ENCODE measurements at regions not wholly inside any gene's neighbourhood (a gene's known extent, or its start where the extent isn't known, plus 50 kb on each side); places are given as distances from the start of the nearest gene placed in this dataset.

DNA sequence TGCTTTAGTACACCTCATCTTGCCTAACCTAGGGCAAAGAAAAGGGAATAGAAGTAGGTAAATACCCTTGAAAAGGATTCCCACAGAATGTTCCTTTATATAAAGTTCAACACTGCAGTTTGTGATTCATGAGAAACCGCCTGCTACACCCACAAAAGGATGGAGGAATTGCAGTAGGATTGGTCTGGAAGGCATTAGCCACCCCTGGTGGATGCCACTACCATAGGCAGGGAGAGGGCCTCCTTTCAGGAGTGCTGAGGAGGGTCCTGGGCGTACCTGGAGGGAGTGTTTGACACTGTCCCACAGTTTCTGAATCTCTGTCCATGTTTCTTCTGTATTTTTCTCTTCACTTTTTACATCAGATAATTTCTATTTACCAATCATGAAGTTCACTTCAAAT, 221.8 kb upstream of the TMEM72 start:
- DNase-seq = no peak

DNA sequence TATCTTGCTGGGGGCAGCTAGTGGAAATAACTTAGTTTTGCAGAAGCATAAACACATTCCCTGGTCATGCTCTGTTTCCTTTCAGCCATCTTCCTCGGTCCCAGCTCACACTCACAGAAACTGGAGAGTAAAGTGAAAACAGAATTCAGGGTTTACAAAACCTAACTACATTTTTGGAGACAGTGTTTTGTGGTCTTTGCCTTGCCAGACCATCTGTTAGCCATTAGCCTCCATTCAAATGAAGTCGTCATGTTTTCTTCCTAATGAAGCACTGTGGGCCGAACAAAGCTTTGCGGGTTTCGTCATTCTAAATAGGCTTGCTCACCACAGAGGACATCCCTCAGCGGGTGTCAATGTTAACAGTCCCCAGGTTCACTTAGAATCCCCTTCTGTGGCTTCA, 214.6 kb upstream of the TMEM72 start:
- DNase-seq = no peak

DNA sequence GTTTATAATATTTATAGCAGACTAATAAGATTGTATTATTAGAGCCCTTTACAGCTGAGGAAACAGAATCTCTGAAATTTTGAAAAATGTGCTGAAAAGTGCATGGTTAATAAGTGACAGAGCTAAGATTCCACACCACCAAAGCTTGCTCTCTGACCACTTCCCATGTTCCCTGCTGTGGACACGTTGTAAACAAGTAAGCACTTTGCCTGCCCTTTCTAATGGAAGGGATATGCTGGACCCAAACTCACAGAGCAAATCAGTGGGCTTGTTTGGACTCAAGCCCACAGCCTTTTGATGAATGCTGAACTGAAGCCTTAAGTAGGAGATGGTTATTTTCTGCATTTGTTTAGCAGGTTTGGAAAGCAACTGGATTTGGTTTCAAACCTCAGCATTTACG, 214.0 kb upstream of the TMEM72 start:
- no peak for DNase-seq

GRCh38 chr10:44702531-44702930, 208.6 kb upstream of the TMEM72 start:
- DNase-seq = no peak

GRCh38 chr10:44703241-44704155, 207.6 kb upstream of the TMEM72 start:
- no peak for DNase-seq

- DNase-seq = no peak
Observed at GRCh38 chr10:44704616-44705015, 206.5 kb upstream of the TMEM72 start.

GRCh38 chr10:44706745-44707144, 204.4 kb upstream of the TMEM72 start:
- no peak for DNase-seq

DNA sequence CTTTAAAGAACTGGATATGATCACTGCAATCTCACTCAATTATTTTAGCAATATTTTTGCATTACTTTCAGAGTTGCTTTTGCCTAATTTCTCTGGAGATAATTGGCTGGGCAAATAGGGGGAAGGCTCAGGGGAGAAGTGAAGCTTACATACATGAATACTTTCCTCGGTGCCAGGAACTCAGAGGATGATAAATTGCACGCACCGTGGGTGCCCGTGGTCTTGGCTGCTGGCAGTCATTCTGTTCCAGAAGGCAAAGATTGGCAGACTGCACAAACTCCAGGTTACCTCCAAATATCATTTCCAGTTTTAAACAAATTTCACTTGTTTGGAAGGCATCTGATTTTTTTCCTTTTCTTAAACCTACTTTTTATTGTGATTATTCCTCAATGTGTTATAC, 197.8 kb upstream of the TMEM72 start:
- no peak for DNase-seq

GRCh38 chr10:44714451-44714850, 196.7 kb upstream of the TMEM72 start:
- DNase-seq = no peak

DNA sequence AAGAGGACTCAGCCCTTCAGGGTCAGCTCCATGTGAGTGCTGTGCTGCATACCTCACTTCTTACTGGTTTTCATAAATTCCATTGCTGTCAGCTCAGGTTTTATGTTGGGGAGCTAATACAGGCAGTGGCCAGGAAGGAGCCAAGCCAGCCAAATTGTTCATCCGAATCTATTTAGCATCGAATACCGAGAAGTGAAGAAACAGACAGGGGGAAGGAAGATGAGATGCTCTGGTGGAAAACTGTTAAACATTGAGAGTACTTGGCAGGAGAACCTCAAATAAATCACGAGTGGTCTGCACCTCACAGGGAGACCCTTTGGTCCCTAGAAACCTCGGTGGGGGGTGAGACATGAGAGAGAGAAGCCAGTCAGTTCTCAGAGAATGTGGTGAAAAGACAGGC, 196.0 kb upstream of the TMEM72 start:
- no peak for DNase-seq

DNA sequence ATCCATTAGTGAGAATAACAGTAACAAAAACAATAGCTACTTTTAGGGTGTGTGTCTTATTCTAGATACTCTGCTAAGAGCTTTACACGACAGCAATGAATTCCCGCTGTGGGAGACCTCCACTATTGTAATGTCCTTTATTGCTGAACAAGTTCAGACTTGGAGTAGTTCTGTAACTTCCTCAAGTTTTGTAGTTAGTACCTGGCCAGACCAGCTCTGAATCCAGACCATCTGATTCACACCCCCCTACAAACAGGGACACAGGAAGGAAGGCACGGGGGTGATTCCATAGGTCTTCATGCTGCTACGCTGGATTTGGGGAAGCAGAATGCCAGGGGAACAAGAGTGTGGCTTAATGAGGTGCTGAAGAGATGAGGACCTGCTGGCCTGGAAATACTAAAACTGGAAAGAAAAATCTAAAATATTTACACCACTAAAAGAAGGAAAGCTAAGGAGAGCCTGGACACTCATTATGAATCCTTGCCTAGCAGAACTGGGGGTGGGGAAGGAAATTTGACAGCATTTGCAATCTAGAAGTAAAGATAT, 194.6 kb upstream of the TMEM72 start:
- DNase-seq = no peak

DNA sequence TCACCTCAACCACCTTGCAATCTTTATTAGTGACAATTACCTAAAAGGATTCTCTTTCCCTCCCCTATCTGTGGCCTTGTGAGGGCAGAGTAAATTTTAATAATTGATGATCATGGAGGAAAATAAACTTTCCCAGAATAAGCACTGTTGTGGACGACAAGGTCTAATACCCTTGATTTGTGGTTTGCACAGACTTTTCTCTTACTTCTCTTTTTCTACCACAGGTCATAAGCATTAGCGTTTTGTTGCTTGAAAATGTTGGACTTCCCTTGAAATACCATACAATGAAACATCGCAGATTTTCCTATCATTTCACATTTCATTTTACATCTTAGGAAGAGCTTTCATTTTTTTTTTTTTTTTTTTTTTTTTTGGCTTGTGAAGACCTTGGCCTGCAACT, 188.1 kb upstream of the TMEM72 start:
- DNase-seq = no peak

- DNase-seq = no peak
Observed at GRCh38 chr10:44723619-44724325, 187.4 kb upstream of the TMEM72 start.

DNA sequence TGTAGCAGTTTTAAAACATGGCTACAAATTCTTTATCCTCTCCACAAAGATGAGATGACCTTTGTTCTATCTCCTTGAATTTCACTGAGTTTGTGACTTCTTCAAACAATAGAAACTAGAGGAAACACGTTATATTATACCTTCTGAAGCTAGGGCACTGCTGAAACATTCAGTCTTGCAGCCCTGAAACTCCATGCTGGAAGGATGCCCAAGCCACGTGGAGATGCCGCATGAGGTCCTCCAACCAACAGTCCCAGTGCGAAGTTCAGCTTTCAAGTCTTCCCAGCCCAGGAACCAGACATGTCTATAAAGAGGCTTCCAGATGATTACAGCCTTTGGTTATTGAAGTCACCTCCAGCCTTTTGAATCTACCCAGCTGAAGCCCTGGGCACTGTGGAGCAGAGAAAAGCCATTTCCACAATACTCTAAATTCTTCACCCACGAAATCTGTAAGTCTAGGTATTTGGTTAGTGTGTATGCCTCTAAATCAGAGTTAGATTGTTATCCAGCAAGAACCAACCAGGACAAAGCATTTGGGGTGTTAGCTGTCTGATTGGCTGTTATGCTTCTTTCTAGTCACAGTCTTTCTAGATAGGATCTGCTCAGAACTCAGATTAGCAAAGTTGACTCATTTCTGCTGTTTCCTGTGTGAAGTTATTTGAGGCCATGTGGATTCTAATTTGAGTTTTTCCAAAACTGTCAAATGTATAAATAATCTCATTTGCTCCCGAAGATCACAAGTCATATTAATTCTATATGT, 186.5 kb upstream of the TMEM72 start:
- no peak for DNase-seq

- DNase-seq = no peak
Observed at GRCh38 chr10:44725404-44725803, 185.7 kb upstream of the TMEM72 start.

DNA sequence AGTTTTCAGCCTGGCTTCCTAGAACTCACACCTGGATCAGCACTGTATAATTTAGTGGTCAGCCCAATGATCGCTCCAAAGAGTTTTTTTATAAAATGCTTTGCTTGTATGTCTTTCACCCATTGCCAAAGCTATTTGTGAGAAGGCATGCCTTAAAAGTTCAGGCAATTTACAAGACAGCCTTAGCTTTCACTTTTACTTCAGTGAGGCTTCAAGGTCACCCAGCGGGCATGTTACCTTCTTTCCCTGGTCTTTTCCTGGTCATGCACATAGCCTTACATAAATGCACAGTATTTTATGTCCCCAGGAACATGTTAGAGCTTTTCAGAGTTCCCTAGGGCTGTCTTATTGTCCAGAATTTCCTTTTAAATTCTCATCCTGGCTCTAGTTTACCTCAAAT, 179.9 kb upstream of the TMEM72 start:
- no peak for DNase-seq

DNA sequence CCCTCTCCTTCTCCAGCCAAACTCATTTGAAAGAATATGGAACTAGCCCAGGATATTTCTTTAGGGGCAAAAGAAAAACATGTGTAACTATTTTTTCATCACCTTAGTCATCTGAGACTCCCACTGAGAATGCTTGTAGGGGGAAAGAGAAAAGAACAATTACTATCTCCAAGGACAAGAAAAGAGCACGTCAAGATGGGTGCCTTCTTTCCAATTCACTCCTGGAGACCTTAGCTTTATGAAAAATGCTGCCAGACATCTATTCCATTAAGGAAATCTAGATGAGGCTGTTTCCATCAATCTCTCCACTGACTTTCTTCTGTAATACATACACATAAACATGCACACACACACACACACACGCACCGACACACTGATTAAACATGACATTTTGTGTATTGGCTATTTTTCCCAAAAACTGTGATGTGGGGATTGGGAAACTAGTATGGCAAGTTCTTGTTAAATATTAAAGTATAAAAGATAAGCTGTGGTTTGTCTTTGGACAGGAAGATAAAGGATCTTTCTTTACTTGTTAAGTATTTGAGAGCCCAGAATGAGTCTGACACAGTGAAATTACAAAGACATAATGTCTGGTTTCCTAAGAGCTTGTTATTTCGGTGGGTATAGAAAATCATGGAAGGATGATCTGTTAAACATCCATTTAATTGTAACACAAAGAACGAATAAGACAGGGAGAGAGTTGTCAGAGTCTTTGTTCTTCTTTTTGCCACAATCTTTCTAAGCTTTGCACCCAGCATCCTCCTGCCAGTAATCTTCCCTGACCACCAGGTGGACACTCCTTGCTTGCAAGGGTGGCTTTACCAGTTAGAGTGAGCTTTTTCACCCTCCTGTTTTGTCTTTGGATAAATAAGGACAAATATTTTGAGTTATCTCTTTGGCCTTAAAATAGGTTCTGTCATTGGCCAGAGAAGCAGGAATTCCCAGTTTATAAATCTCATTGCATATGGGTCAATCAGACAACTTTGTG, 177.3 kb upstream of the TMEM72 start:
- no peak for DNase-seq

DNA sequence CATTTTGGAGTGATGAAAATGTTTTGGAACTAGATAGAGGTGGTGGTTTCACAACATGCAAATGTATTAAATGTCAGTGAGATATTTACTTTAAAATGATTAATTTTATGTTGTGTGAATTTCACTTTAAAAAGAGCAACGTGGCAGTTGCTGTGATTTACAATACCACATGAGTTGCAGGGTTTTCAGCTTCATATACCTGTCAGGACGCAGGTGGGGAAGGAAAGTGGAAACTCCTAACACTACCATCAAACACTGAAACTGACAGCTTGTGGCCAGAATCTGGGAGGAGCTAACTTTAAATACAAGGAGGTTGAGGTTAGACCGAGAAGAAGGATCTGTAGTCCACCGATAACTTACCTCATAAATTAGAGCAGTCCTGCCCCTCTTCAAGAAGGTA, 168.9 kb upstream of the TMEM72 start:
- no peak for DNase-seq

- no peak for DNase-seq
Observed at GRCh38 chr10:44743535-44743934, 167.6 kb upstream of the TMEM72 start.

DNA sequence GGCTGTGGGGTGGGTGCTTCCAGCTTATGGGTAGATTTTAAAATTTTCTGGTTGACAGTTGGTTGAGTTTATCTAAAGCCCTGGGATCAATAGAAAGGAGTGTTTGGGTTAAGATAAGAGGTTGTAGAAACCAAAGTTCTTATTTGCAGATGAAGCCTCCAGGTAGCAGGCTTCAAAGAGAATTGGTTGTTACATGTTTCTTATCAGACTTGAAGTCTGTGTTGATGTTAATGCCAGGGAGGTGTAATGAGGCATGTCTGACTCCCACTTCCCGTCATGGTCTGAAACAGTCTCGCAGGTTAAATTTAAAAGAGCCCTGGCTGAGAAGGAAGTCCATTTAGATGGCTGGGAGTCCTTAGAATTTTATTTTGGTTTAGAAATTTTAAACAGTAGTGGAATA, 165.2 kb upstream of the TMEM72 start:
- no peak for DNase-seq

- DNase-seq = no peak
Observed at GRCh38 chr10:44747593-44748172, 163.5 kb upstream of the TMEM72 start.

- DNase-seq = no peak
Observed at GRCh38 chr10:44749151-44749550, 162.0 kb upstream of the TMEM72 start.
